IPS-15b (cell line): ENCODE measurements at regions not wholly inside any gene's neighbourhood (a gene's known extent, or its start where the extent isn't known, plus 50 kb on each side); places are given as distances from the start of the nearest gene placed in this dataset.

ENCODE experiments used
- H3K27me3 ChIP-seq: one replicate; pipeline ENCODE4 v1.6.1; 2013; ENCODE audit warnings: low read length; ENCODE audit not compliant: control insufficient read depth, insufficient read depth
- H3K36me3 ChIP-seq: one replicate; pipeline ENCODE4 v1.6.1; 2013; ENCODE audit warnings: low read length; ENCODE audit not compliant: control insufficient read depth, insufficient read depth
- H3K4me1 ChIP-seq: one replicate; pipeline ENCODE4 v1.6.1; 2013; ENCODE audit warnings: mild to moderate bottlenecking, low read length; ENCODE audit not compliant: control insufficient read depth, insufficient read depth
- H3K4me3 ChIP-seq: one replicate; pipeline ENCODE4 v1.5.1; 2013; ENCODE audit warnings: low read depth, low read length
- H3K9ac ChIP-seq: one replicate; pipeline ENCODE4 v1.6.1; 2013; ENCODE audit warnings: low read depth, mild to moderate bottlenecking, low read length
- H3K9me3 ChIP-seq: one replicate; pipeline ENCODE4 v1.6.1; 2013; ENCODE audit warnings: mild to moderate bottlenecking, low read length; ENCODE audit not compliant: control insufficient read depth, insufficient read depth

- Histone ChIP-seq H3K4me3 (no peak overlapping the region), H3K9ac (no peak overlapping the region), H3K36me3 (no peaks in the 10 kb centered on the region), H3K4me1 (no peaks in the 10 kb centered on the region), H3K9me3 (no peaks in the 10 kb centered on the region), H3K27me3 (no peaks in the 10 kb centered on the region)
Measured at GRCh38 chr2:228853151-228853550, 417.9 kb downstream of the PID1 start.

GRCh38 chr2:228848638-228849037, 422.4 kb downstream of the PID1 start:
- Histone ChIP-seq H3K4me1 (no peaks in the 10 kb centered on the region), H3K27me3 (no peaks in the 10 kb centered on the region), H3K9me3 (no peaks in the 10 kb centered on the region), H3K9ac (no peak overlapping the region), H3K36me3 (no peaks in the 10 kb centered on the region), H3K4me3 (no peak overlapping the region)

DNA sequence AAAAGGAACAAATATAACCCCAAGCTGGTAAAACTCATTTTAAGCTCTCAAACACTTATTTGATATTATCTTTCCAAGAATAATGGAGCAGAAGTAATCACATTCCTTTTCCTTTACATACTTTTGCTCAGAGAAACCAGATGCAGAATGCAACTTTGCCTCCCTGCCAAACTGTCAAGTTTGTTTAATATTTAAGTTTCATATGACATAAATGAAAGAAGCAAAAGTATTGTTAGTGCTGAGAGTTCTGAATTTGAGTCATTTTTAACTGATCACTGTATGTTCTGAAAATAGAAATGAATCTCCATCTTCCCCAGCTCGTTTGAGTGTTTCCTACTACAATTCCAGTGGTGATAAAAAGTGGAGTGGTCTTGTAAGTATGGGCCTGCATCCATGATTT, 423.4 kb downstream of the PID1 start:
- Histone ChIP-seq H3K27me3 (no peaks in the 10 kb centered on the region), H3K4me3 (no peak overlapping the region), H3K4me1 (no peaks in the 10 kb centered on the region), H3K9ac (no peak overlapping the region), H3K36me3 (no peaks in the 10 kb centered on the region), H3K9me3 (no peaks in the 10 kb centered on the region)

DNA sequence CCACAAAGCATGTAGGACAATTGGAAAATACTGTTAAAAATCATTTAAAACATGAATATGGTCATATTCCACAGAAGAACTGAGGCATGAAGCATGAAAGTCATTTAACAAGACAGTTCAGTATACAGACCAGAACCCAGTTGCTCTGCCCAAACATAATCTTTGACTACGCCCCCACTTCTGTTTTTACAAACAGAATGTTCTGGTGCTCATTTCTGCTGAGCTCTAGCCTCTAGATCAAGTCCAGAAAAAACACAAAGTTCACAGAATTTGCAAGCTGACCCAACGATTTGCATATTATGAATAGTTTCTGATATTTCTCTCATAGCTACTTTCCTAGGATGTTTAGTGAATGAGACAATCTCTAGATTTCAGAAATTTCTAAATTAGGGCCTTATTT, 424.9 kb downstream of the PID1 start:
- Histone ChIP-seq H3K4me1 (no peaks in the 10 kb centered on the region), H3K9ac (no peak overlapping the region), H3K9me3 (no peaks in the 10 kb centered on the region), H3K27me3 (no peaks in the 10 kb centered on the region), H3K4me3 (no peak overlapping the region), H3K36me3 (no peaks in the 10 kb centered on the region)

DNA sequence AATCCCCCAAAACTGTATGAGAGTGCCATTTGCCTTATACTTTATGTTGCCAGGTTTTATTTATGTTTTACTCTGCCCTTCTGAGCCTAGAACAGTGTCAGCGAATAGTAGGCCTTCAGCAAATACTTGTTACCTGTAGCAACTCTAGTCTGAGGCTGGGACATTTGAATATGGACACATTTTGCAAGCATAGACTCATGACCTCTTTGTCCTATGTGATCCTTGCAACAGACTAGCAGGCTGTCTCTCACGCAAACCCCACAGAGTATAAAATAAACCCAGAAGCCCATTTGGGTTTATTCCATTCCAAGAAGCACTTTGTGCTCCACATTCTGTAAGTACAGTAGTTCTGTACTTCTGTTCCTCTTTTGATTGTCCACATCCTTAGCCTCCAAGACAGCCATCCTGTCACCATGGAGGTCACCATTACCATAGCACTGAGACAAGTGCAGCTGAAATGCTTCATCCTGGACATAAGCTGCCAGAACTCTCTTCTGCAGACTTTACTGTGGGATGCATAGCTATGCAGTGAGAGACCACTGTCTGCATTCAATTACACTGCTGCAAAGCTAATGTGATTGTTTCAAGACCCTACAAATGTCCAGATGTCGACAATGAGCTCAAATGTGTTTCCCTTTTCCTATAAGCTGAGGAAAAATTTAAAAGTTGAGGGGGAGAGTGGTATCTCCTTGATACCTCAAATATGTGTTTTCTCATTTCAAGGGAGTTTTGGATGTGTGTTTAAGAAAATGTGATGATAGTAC, 425.7 kb downstream of the PID1 start:
- Histone ChIP-seq H3K9me3 (no peaks in the 10 kb centered on the region), H3K9ac (no peak overlapping the region), H3K27me3 (no peaks in the 10 kb centered on the region), H3K4me3 (no peak overlapping the region), H3K36me3 (no peaks in the 10 kb centered on the region), H3K4me1 (no peaks in the 10 kb centered on the region)

GRCh38 chr2:228841877-228842276, 429.2 kb downstream of the PID1 start:
- no peak overlapping the region for H3K9ac ChIP-seq
- no peaks in the 10 kb centered on the region for H3K4me1 ChIP-seq
- H3K27me3 ChIP-seq, result no peaks in the 10 kb centered on the region
- no peak overlapping the region for H3K4me3 ChIP-seq
- H3K9me3 ChIP-seq, result no peaks in the 10 kb centered on the region
- H3K36me3 ChIP-seq, result no peaks in the 10 kb centered on the region

DNA sequence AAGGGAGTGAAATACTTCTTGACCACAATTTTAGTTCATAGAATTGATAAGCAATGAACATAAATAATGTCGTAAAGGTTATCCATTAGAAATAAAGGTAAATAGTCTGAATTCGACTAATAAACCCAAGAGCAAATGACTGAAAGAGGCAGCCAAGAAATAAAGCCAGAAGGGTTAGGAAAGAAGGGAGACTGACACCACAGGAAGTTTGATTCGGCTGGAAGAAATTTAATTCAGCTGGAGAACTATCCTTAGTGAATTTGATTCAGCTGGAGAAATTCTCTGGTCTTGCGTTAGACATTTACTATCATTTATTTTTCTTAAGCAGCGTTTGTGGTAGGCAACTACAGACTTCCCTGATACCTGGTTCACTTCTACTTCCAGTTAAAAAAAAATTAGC, 429.6 kb downstream of the PID1 start:
- no peaks in the 10 kb centered on the region for H3K9me3 ChIP-seq
- no peak overlapping the region for H3K4me3 ChIP-seq

GRCh38 chr2:228840743-228841114, 430.4 kb downstream of the PID1 start:
- H3K4me1 ChIP-seq, result no peaks in the 10 kb centered on the region

More for the DNA sequence above, 429.6 kb downstream of the PID1 start:
- Histone ChIP-seq H3K27me3 (no peaks in the 10 kb centered on the region), H3K9ac (no peak overlapping the region), H3K36me3 (no peaks in the 10 kb centered on the region), H3K4me1 (no peaks in the 10 kb centered on the region)

DNA sequence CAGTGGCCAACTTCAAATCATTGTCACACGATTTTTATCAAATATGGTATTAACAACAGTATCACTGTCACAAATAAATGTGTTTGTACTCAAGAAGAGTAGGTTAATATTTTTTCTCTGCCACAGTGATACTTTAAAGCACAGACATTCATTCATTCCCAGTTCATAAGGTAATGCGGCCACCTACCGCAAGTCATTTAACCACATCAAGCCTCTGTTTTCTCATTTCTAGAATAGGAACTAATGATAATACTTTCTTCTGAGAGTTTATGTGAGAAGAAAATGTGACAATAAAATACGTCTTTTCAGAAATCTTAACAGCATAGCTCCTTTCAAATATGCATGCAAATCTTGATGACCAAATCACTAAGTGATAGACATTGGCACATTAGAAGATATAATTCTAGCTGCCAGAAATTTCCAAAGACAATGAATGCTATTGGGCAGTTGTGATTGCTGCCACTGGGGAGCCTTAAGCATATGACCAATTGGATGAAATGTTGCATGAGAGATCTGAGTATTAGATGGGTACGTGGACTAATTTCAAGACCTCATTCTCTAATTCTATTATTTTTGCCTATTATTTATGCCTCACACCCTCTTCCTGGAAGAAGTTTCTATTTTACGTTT, 430.9 kb downstream of the PID1 start:
- no peak overlapping the region for H3K4me3 ChIP-seq
- H3K9ac ChIP-seq, result no peak overlapping the region
- H3K36me3 ChIP-seq, result no peaks in the 10 kb centered on the region
- H3K4me1 ChIP-seq, result no peaks in the 10 kb centered on the region
- H3K9me3 ChIP-seq, result no peaks in the 10 kb centered on the region
- no peaks in the 10 kb centered on the region for H3K27me3 ChIP-seq

More at GRCh38 chr2:228840743-228841114, 430.4 kb downstream of the PID1 start:
- Histone ChIP-seq H3K4me3 (no peak overlapping the region), H3K27me3 (no peaks in the 10 kb centered on the region), H3K36me3 (no peaks in the 10 kb centered on the region), H3K9ac (no peak overlapping the region), H3K9me3 (no peaks in the 10 kb centered on the region)

DNA sequence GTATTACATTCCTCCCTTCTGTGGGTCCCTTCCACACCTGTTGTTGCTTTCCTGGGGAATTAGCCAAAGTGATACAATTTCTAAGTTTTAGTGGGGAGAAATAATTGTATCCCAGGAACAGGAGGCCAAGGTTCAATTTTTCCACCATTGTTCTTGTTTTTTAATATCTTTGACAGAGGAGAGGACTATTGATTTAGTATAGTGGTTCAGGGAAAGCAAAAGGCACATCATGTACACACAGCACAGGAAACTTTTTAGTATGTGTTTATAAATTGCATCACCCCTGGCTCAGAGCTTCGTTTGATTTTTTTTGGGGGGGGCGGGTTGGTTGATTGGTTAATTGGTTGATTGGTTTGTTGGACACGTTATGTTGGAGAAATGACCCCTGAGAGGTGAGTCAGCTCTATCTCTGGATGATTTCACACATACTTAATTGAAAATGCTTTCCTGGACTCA, 431.6 kb downstream of the PID1 start:
- Histone ChIP-seq H3K9ac (no peak overlapping the region), H3K4me1 (no peaks in the 10 kb centered on the region), H3K36me3 (no peaks in the 10 kb centered on the region), H3K4me3 (no peak overlapping the region), H3K9me3 (no peaks in the 10 kb centered on the region), H3K27me3 (no peaks in the 10 kb centered on the region)

GRCh38 chr2:228838819-228839218, 432.3 kb downstream of the PID1 start:
- Histone ChIP-seq H3K4me3 (no peak overlapping the region), H3K9ac (no peak overlapping the region), H3K36me3 (no peaks in the 10 kb centered on the region), H3K9me3 (no peaks in the 10 kb centered on the region), H3K4me1 (no peaks in the 10 kb centered on the region), H3K27me3 (no peaks in the 10 kb centered on the region)

GRCh38 chr2:228828397-228828796, 442.7 kb downstream of the PID1 start:
- no peak overlapping the region for H3K9ac ChIP-seq
- no peak overlapping the region for H3K4me3 ChIP-seq
- H3K4me1 ChIP-seq, result no peaks in the 10 kb centered on the region
- no peaks in the 10 kb centered on the region for H3K36me3 ChIP-seq
- no peaks in the 10 kb centered on the region for H3K27me3 ChIP-seq
- no peaks in the 10 kb centered on the region for H3K9me3 ChIP-seq
